ENCODE measurements at regions not wholly inside any gene's neighbourhood (a gene's known extent, or its start where the extent isn't known, plus 50 kb on each side); places are given as distances from the start of the nearest gene placed in this dataset.
A peak's percentile ranks its signal among the peaks of the same experiment; 100 is the strongest.

- H3K9me3 ChIP-seq (replicated peaks; ENCODE audit: low read length) = peaks cover 3% of the 10 kb centered on the region
- no peak overlapping the region for H3K4me2 ChIP-seq (ENCODE audit: low read length)
- peaks cover 11% of the 10 kb centered on the region for H3K4me1 ChIP-seq (ENCODE audit: control insufficient read depth, insufficient read depth, low read length)
Observed at GRCh38 chr10:3943695-3944257, 158.8 kb upstream of the KLF6 start.

GRCh38 chr10:3942937-3943489 lies 158.0 kb upstream of the KLF6 start:
- Histone ChIP-seq H3K9me3 (replicated peaks; ENCODE audit: low read length) (peaks cover 3% of the 10 kb centered on the region), H3K27me3 (ENCODE audit: control insufficient read depth, insufficient read depth, low read length) (no peaks in the 10 kb centered on the region), H3K4me2 (ENCODE audit: low read length) (no peak overlapping the region), H3K9ac (ENCODE audit: low read depth, low read length) (no peak overlapping the region), H3K4me3 (ENCODE audit: low read length) (no peak overlapping the region), H3K36me3 (ENCODE audit: insufficient read depth, low read length) (no peaks in the 10 kb centered on the region), H3K4me1 (ENCODE audit: control insufficient read depth, insufficient read depth, low read length) (peaks cover 11% of the 10 kb centered on the region)

More at GRCh38 chr10:3943695-3944257, 158.8 kb upstream of the KLF6 start:
- no peaks in the 10 kb centered on the region for H3K36me3 ChIP-seq (ENCODE audit: insufficient read depth, low read length)
- no peaks in the 10 kb centered on the region for H3K27me3 ChIP-seq (ENCODE audit: control insufficient read depth, insufficient read depth, low read length)
- H3K9ac ChIP-seq (ENCODE audit: low read depth, low read length) = no peak overlapping the region
- H3K4me3 ChIP-seq (ENCODE audit: low read length) = no peak overlapping the region

DNA sequence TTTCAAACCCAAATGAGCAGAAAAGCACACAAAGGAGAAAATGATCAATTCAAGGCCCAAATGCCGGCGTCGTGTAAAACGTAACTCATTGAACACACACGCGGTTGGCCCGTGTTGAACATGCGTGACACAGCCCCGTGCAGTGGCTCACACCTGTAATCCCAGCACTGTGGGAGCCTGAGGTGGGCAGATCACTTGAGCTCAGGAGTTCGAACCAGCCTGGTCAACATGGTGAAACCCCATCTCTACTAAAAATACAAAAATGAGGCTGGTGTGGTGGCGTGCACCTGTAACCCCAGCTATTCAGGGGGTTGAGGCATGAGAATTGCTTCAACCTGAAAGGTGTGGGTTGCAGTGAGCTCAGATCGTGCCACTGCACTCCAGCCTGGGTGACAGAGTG lies 156.7 kb upstream of the KLF6 start:
- no peak overlapping the region for H3K9ac ChIP-seq (ENCODE audit: low read depth, low read length)
- no peaks in the 10 kb centered on the region for H3K36me3 ChIP-seq (ENCODE audit: insufficient read depth, low read length)
- no peaks in the 10 kb centered on the region for H3K27me3 ChIP-seq (ENCODE audit: control insufficient read depth, insufficient read depth, low read length)
- no peak overlapping the region for H3K4me3 ChIP-seq (ENCODE audit: low read length)
- H3K4me2 ChIP-seq (ENCODE audit: low read length) = no peak overlapping the region
- H3K4me1 ChIP-seq (ENCODE audit: control insufficient read depth, insufficient read depth, low read length) = peaks cover 11% of the 10 kb centered on the region
- peaks cover 3% of the 10 kb centered on the region for H3K9me3 ChIP-seq (replicated peaks; ENCODE audit: low read length)

- no peaks in the 10 kb centered on the region for H3K9me3 ChIP-seq (replicated peaks; ENCODE audit: low read length)
- peak overlapping the region; percentile 73 for H3K4me2 ChIP-seq (ENCODE audit: low read length)
- peak overlapping the region; percentile 55 for H3K4me3 ChIP-seq (ENCODE audit: low read length)
- H3K9ac ChIP-seq (ENCODE audit: low read depth, low read length) = peak overlapping the region; percentile 85
- no peaks in the 10 kb centered on the region for H3K36me3 ChIP-seq (ENCODE audit: insufficient read depth, low read length)
- peaks cover 21% of the 10 kb centered on the region for H3K4me1 ChIP-seq (ENCODE audit: control insufficient read depth, insufficient read depth, low read length)
- H3K27me3 ChIP-seq (ENCODE audit: control insufficient read depth, insufficient read depth, low read length) = no peaks in the 10 kb centered on the region
Observed at GRCh38 chr10:3936422-3937040, 151.5 kb upstream of the KLF6 start.

- H3K36me3 ChIP-seq (ENCODE audit: insufficient read depth, low read length) = no peaks in the 10 kb centered on the region
- H3K4me3 ChIP-seq (ENCODE audit: low read length) = peak overlapping the region; percentile 55
- H3K9ac ChIP-seq (ENCODE audit: low read depth, low read length) = peak overlapping the region; percentile 85
- H3K4me1 ChIP-seq (ENCODE audit: control insufficient read depth, insufficient read depth, low read length) = peaks cover 21% of the 10 kb centered on the region
- no peaks in the 10 kb centered on the region for H3K9me3 ChIP-seq (replicated peaks; ENCODE audit: low read length)
- H3K27me3 ChIP-seq (ENCODE audit: control insufficient read depth, insufficient read depth, low read length) = no peaks in the 10 kb centered on the region
- peak overlapping the region; percentile 73 for H3K4me2 ChIP-seq (ENCODE audit: low read length)
Observed at GRCh38 chr10:3935933-3936359, 150.9 kb upstream of the KLF6 start.

- H3K4me3 ChIP-seq (ENCODE audit: low read length) = peak overlapping the region; percentile 55
Observed at GRCh38 chr10:3935141-3935540, 150.1 kb upstream of the KLF6 start.

GRCh38 chr10:3933733-3934132 lies 148.7 kb upstream of the KLF6 start:
- Histone ChIP-seq H3K9ac (ENCODE audit: low read depth, low read length) (no peak overlapping the region), H3K4me3 (ENCODE audit: low read length) (no peak overlapping the region), H3K4me1 (ENCODE audit: control insufficient read depth, insufficient read depth, low read length) (peaks cover 21% of the 10 kb centered on the region), H3K36me3 (ENCODE audit: insufficient read depth, low read length) (no peaks in the 10 kb centered on the region), H3K27me3 (ENCODE audit: control insufficient read depth, insufficient read depth, low read length) (no peaks in the 10 kb centered on the region), H3K9me3 (replicated peaks; ENCODE audit: low read length) (no peaks in the 10 kb centered on the region), H3K4me2 (ENCODE audit: low read length) (no peak overlapping the region)

More at GRCh38 chr10:3935141-3935540, 150.1 kb upstream of the KLF6 start:
- Histone ChIP-seq H3K9me3 (replicated peaks; ENCODE audit: low read length) (no peaks in the 10 kb centered on the region), H3K27me3 (ENCODE audit: control insufficient read depth, insufficient read depth, low read length) (no peaks in the 10 kb centered on the region), H3K4me2 (ENCODE audit: low read length) (peak overlapping the region; percentile 73), H3K4me1 (ENCODE audit: control insufficient read depth, insufficient read depth, low read length) (peaks cover 21% of the 10 kb centered on the region), H3K36me3 (ENCODE audit: insufficient read depth, low read length) (no peaks in the 10 kb centered on the region), H3K9ac (ENCODE audit: low read depth, low read length) (peak overlapping the region; percentile 85)

DNA sequence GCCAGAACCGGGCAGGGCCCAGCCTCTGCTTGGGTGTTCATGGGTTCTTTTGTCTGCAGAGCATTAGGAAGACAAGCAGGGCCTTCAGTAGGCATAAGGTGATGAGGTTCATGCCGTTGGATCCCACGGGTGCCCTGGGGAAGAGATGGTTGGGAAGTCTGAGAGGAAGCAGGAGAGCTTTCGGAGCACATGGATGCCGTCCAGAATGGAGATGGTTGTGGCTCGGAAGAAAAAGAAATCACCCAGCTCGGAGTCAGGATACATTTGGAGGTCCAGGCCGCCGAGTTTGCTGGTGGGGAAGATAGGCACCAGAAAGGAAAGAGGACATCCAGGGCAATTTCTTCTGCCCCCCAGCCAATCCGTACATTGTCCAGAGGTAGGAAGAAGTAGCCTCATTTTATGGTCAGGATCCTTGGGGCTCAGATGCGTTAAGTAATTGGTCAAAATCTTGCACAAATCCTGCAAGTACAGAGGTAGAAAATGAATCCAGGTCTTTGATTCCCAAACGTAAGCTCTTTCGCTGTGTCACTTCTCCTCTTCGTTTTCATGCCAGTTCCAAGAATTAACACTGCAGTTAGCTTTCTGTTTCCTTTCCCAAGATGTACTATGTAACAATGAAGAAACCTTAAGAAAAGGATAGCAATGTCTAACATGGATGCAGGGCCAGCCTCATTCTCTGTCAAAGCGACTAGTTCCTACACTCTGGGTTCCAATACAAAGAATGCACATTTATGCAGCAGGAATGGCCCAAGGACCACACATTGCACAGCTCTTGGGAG lies 147.8 kb upstream of the KLF6 start:
- H3K9me3 ChIP-seq (replicated peaks; ENCODE audit: low read length) = no peaks in the 10 kb centered on the region
- H3K4me2 ChIP-seq (ENCODE audit: low read length) = no peak overlapping the region
- no peak overlapping the region for H3K9ac ChIP-seq (ENCODE audit: low read depth, low read length)
- peaks cover 21% of the 10 kb centered on the region for H3K4me1 ChIP-seq (ENCODE audit: control insufficient read depth, insufficient read depth, low read length)
- no peaks in the 10 kb centered on the region for H3K36me3 ChIP-seq (ENCODE audit: insufficient read depth, low read length)
- no peaks in the 10 kb centered on the region for H3K27me3 ChIP-seq (ENCODE audit: control insufficient read depth, insufficient read depth, low read length)
- H3K4me3 ChIP-seq (ENCODE audit: low read length) = no peak overlapping the region

DNA sequence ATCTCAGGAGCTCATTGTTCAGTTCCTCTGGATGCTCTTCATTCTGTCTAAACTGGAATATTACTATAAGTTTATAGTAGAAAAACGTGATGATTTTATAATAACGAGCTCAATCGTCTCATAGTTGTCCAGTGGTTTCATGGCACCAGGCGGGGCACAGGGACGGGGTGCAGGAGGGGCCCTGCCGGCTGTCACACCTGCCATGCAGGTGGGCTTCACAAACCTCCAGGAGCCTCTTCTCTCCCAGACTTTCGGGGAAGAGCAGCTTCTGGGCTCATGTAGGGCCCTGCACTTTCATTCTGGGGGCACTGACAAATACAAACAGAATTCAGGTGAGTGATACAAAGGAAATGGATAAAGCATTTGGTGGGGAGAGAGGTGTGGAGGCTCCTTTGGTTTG lies 146.9 kb upstream of the KLF6 start:
- no peak overlapping the region for H3K4me3 ChIP-seq (ENCODE audit: low read length)
- H3K9me3 ChIP-seq (replicated peaks; ENCODE audit: low read length) = no peaks in the 10 kb centered on the region
- no peak overlapping the region for H3K9ac ChIP-seq (ENCODE audit: low read depth, low read length)
- peaks cover 21% of the 10 kb centered on the region for H3K4me1 ChIP-seq (ENCODE audit: control insufficient read depth, insufficient read depth, low read length)
- H3K36me3 ChIP-seq (ENCODE audit: insufficient read depth, low read length) = no peaks in the 10 kb centered on the region
- no peak overlapping the region for H3K4me2 ChIP-seq (ENCODE audit: low read length)
- no peaks in the 10 kb centered on the region for H3K27me3 ChIP-seq (ENCODE audit: control insufficient read depth, insufficient read depth, low read length)

DNA sequence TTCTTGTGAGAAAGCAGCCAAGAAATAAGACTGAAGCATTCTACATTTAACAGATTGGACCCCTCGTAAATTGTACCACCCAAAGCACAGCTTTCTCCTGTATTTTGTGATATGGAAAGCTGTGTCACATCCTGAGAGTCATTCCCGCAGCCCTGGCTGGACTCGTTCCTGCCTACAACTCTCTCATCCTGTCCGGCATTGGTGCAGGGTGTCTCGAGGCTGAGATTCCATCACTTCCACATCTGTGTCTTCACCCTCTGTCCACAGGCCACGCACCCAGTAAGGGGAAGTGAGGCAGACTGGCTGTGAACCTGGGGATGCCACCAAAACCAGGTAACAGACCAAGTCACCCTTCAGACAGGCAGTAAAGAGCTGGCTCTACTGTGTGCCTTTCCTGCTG lies 146.2 kb upstream of the KLF6 start:
- Histone ChIP-seq H3K9me3 (replicated peaks; ENCODE audit: low read length) (no peaks in the 10 kb centered on the region), H3K4me2 (ENCODE audit: low read length) (no peak overlapping the region), H3K4me1 (ENCODE audit: control insufficient read depth, insufficient read depth, low read length) (peaks cover 17% of the 10 kb centered on the region), H3K9ac (ENCODE audit: low read depth, low read length) (no peak overlapping the region), H3K4me3 (ENCODE audit: low read length) (no peak overlapping the region), H3K36me3 (ENCODE audit: insufficient read depth, low read length) (no peaks in the 10 kb centered on the region), H3K27me3 (ENCODE audit: control insufficient read depth, insufficient read depth, low read length) (no peaks in the 10 kb centered on the region)

GRCh38 chr10:3928569-3928968 lies 143.6 kb upstream of the KLF6 start:
- Histone ChIP-seq H3K4me3 (ENCODE audit: low read length) (no peak overlapping the region), H3K9me3 (replicated peaks; ENCODE audit: low read length) (no peaks in the 10 kb centered on the region), H3K36me3 (ENCODE audit: insufficient read depth, low read length) (no peaks in the 10 kb centered on the region), H3K9ac (ENCODE audit: low read depth, low read length) (no peak overlapping the region), H3K4me1 (ENCODE audit: control insufficient read depth, insufficient read depth, low read length) (peaks cover 8% of the 10 kb centered on the region), H3K27me3 (ENCODE audit: control insufficient read depth, insufficient read depth, low read length) (no peaks in the 10 kb centered on the region), H3K4me2 (ENCODE audit: low read length) (no peak overlapping the region)

All from skeletal muscle satellite cell (primary cell).